GM23338 (cell line): ENCODE measurements at regions not wholly inside any gene's neighbourhood (a gene's known extent, or its start where the extent isn't known, plus 50 kb on each side); places are given as distances from the start of the nearest gene placed in this dataset. TPM values are rescaled to one million over a fixed set of nuclear protein-coding genes. Genes with fewer than 3 reads are reported as not detected.
A peak's percentile ranks its signal among the peaks of the same experiment; 100 is the strongest.

Source experiments
- ATAC-seq: fragments of 200-7000 bp; cut with Tn5 transposase; 3 replicates; pipeline ENCODE4 v1.9.1; 2020
- DNase-seq: peaks from one replicate; pipeline ENCODE4 v3.0.0-alpha.2; 2015; ENCODE audit warnings: low spot score
- H2AFZ ChIP-seq: fragments of 200-600 bp; sonication (generic); 2 replicates; pipeline ENCODE4 v1.8.0; 2016; ENCODE audit warnings: antibody characterized with exemption, mild to moderate bottlenecking, moderate library complexity
- H3F3A ChIP-seq: fragments of 200-600 bp; sonication (generic); replicated peaks from 2 replicates; pipeline ENCODE4 v1.8.0; 2017; ENCODE audit warnings: antibody characterized with exemption, mixed run types, low read depth
- H3K27ac ChIP-seq: fragments of 200-600 bp; sonication (generic); 2 replicates; pipeline ENCODE4 v1.6.1; 2016; ENCODE audit warnings: low read depth
- H3K27me3 ChIP-seq: fragments of 200-600 bp; sonication (generic); 2 replicates; pipeline ENCODE4 v1.8.0; 2016; ENCODE audit warnings: mild to moderate bottlenecking, mixed run types, moderate library complexity; ENCODE audit not compliant: insufficient read depth
- H3K36me3 ChIP-seq: fragments of 200-600 bp; sonication (generic); 2 replicates; pipeline ENCODE4 v1.8.0; 2016; ENCODE audit warnings: mild to moderate bottlenecking; ENCODE audit not compliant: insufficient read depth
- H3K4me1 ChIP-seq: fragments of 200-600 bp; sonication (generic); 2 replicates; pipeline ENCODE4 v1.8.0; 2016; ENCODE audit warnings: mild to moderate bottlenecking, moderate library complexity; ENCODE audit not compliant: insufficient read depth
- H3K4me2 ChIP-seq: fragments of 200-600 bp; sonication (generic); 2 replicates; pipeline ENCODE4 v1.7.1; 2017; ENCODE audit warnings: mixed run types
- H3K4me3 ChIP-seq: fragments of 200-600 bp; sonication (generic); 2 replicates; pipeline ENCODE4 v1.6.1; 2016; ENCODE audit warnings: mixed run types
- H3K79me2 ChIP-seq: fragments of 200-600 bp; sonication (generic); replicated peaks from 2 replicates; pipeline ENCODE4 v1.8.0; 2017; ENCODE audit warnings: mild to moderate bottlenecking; ENCODE audit not compliant: insufficient read depth
- H3K9me2 ChIP-seq: fragments of 200-600 bp; sonication (generic); 2 replicates; pipeline ENCODE4 v1.8.0; 2017; ENCODE audit not compliant: insufficient read depth
- H4K20me1 ChIP-seq: fragments of 200-600 bp; sonication (generic); replicated peaks from 2 replicates; pipeline ENCODE4 v1.8.0; 2017; ENCODE audit warnings: mild to moderate bottlenecking; ENCODE audit not compliant: insufficient read depth
- H3K27ac Mint-ChIP-seq: 2 replicates; pipeline ENCODE4 v1.8.0; 2020; ENCODE audit warnings: inconsistent platforms, mild to moderate bottlenecking, moderate library complexity, mixed read lengths
- H3K27me3 Mint-ChIP-seq: 3 replicates; pipeline ENCODE4 v1.8.0; 2022; ENCODE audit warnings: low read depth, mild to moderate bottlenecking, moderate library complexity, mixed read lengths, inconsistent platforms; ENCODE audit not compliant: insufficient read depth, poor library complexity
- H3K36me3 Mint-ChIP-seq: 3 replicates; pipeline ENCODE4 v1.8.0; 2021; ENCODE audit warnings: low read depth, mild to moderate bottlenecking, inconsistent platforms, moderate library complexity, mixed read lengths
- H3K4me1 Mint-ChIP-seq: 3 replicates; pipeline ENCODE4 v1.8.0; 2020; ENCODE audit warnings: mild to moderate bottlenecking, inconsistent platforms, mixed read lengths
- H3K4me3 Mint-ChIP-seq: 3 replicates; pipeline ENCODE4 v1.8.0; 2021; ENCODE audit warnings: moderate library complexity, mild to moderate bottlenecking, inconsistent platforms, mixed read lengths
- H3K9me3 Mint-ChIP-seq: 3 replicates; pipeline ENCODE4 v1.8.0; 2020; ENCODE audit warnings: moderate library complexity, mild to moderate bottlenecking, inconsistent platforms, mixed read lengths
- CREB1 ChIP-seq: fragments of 250-450 bp; sonication (Bioruptor Pico); IDR thresholded peaks from 2 replicates; pipeline ENCODE4 v1.5.0; 2020; ENCODE audit warnings: low read depth, mild to moderate bottlenecking, moderate library complexity
- CTCF ChIP-seq, 2 experiments: fragments of 200-600 bp in 1 of 2; sonication (generic) in 1 of 2; conservative IDR thresholded peaks; 2 replicates each; pipeline versions ENCODE4 v1.5.1 to v1.6.1; 2016 to 2017; ENCODE audit warnings: antibody characterized with exemption in 2 of 2, low read depth in 2 of 2, mild to moderate bottlenecking in 2 of 2, moderate library complexity in 1 of 2
- EZH2 ChIP-seq: fragments of 200-600 bp; sonication (generic); IDR thresholded peaks from one replicate; pipeline ENCODE4 v1.8.0; 2017; ENCODE audit warnings: antibody characterized with exemption, mild to moderate bottlenecking, low read depth; ENCODE audit not compliant: unreplicated experiment
- NANOG ChIP-seq: IDR thresholded peaks from 2 replicates; pipeline ENCODE4 v1.6.1; 2016; ENCODE audit warnings: antibody characterized with exemption, borderline replicate concordance
- POLR2AphosphoS5 ChIP-seq: IDR thresholded peaks from 2 replicates; pipeline ENCODE4 v1.6.1; 2016; ENCODE audit warnings: antibody characterized with exemption, low read depth
- ZNF114 ChIP-seq: fragments of 250-450 bp; sonication (Bioruptor Pico); IDR thresholded peaks from 2 replicates; pipeline ENCODE4 v1.5.0; 2020; ENCODE audit warnings: mild to moderate bottlenecking, moderate library complexity
- ZNF331 ChIP-seq: fragments of 250-450 bp; sonication (Bioruptor Pico); IDR thresholded peaks from 2 replicates; pipeline ENCODE4 v1.5.0; 2020; ENCODE audit warnings: low read depth, mild to moderate bottlenecking, moderate library complexity
- small RNA-seq: library from RNA; depleted of rRNA; stranded (forward); fragments of <200 nt; gene quantifications from one replicate; pipeline ENCODE3, GENCODE V24; 2014; ENCODE audit warnings: low replicate concordance

GRCh38 chr20:63058696-63059335 lies 52.1 kb upstream of the BHLHE23 start (continued):
- TF ChIP-seq EZH2 (no peak), ZNF114 (CRISPR knock-in tag) (no peak)

GRCh38 chr20:63057171-63058117 lies 50.7 kb upstream of the BHLHE23 start:
- ATAC-seq = no peak
- Histone ChIP-seq H3K79me2 (no peaks in the 10 kb centered on the region), H2AFZ (no peak overlapping the region), H3K4me1 (no peaks in the 10 kb centered on the region), H3K4me3 (no peak overlapping the region), H3K27me3 (peaks cover 5% of the 10 kb centered on the region; the same call in 1 of the 2 replicates), H3K27ac (no peak overlapping the region), H3F3A (peaks cover 17% of the 10 kb centered on the region), H3K9me2 (no peaks in the 10 kb centered on the region), H4K20me1 (no peaks in the 10 kb centered on the region), H3K4me2 (no peak overlapping the region), H3K36me3 (no peaks in the 10 kb centered on the region)
- Mint-ChIP-seq H3K4me1 (peaks cover 7% of the 10 kb centered on the region), H3K4me3 (no peak overlapping the region), H3K27me3 (peaks cover 11% of the 10 kb centered on the region), H3K36me3 (no peaks in the 10 kb centered on the region; the same call in 1 of the 3 replicates), H3K9me3 (peaks cover 12% of the 10 kb centered on the region), H3K27ac (no peak overlapping the region)
- DNase-seq = no peak
- no peak for TF ChIP-seq POLR2AphosphoS5

- DNase-seq (peak; percentile 83), ATAC-seq (peak; percentile 75)
- no peaks in the 10 kb centered on the region; the same call in 1 of the 3 replicates for H3K36me3 Mint-ChIP-seq
- H3K9me3 Mint-ChIP-seq = peaks cover 6% of the 10 kb centered on the region; the same call in 2 of the 3 replicates
- Histone ChIP-seq H3K4me3 (peak overlapping the region; percentile 37; the same call in 1 of the 2 replicates), H3K79me2 (no peaks in the 10 kb centered on the region), H4K20me1 (no peaks in the 10 kb centered on the region), H3F3A (peaks cover 17% of the 10 kb centered on the region), H3K9me2 (no peaks in the 10 kb centered on the region), H3K27ac (no peak overlapping the region), H3K4me2 (peak overlapping the region; percentile 66; the same call in 1 of the 2 replicates), H3K27me3 (peaks cover 5% of the 10 kb centered on the region; the same call in 1 of the 2 replicates), H3K4me1 (no peaks in the 10 kb centered on the region), H2AFZ (no peak overlapping the region), H3K36me3 (no peaks in the 10 kb centered on the region)
- no peak overlapping the region for H3K27ac Mint-ChIP-seq
- H3K27me3 Mint-ChIP-seq = peaks cover 8% of the 10 kb centered on the region
- H3K4me3 Mint-ChIP-seq = no peak overlapping the region
- peaks cover 11% of the 10 kb centered on the region for H3K4me1 Mint-ChIP-seq
- TF ChIP-seq CTCF (conservative IDR thresholded peaks at IDR 0.05; ENCODE audit: low read depth in 2 of 2) (peak; percentile 78 to 85), CREB1 (0 out of 2 replicates have a peak, but pooled peaks have one; percentile 7), ZNF331 (CRISPR knock-in tag) (no peak), NANOG (no peak), EZH2 (no peak)
These were observed 49.7 kb upstream of the BHLHE23 start for GRCh38 chr20:63056236-63057170.

Small RNA genes lying in the stretch of these regions (small RNA-seq; reads per million reads assigned to genes)
- gene RF00635 = not detected
